Neural cell (in vitro differentiated cells): ENCODE measurements at regions not wholly inside any gene's neighbourhood (a gene's known extent, or its start where the extent isn't known, plus 50 kb on each side); places are given as distances from the start of the nearest gene placed in this dataset.

Experiments used
- CTCF ChIP-seq: fragments of 450-650 bp; IDR thresholded peaks from 2 replicates; pipeline ENCODE4 v1.5.1; 2014; ENCODE audit warnings: antibody characterized with exemption, mild to moderate bottlenecking, moderate library complexity; ENCODE audit not compliant: poor library complexity, severe bottlenecking
- EP300 ChIP-seq: fragments of 450-650 bp; conservative IDR thresholded peaks from 2 replicates; pipeline ENCODE4 v1.6.1; 2014; ENCODE audit warnings: antibody characterized with exemption, mild to moderate bottlenecking, moderate library complexity; ENCODE audit not compliant: poor library complexity, severe bottlenecking
- EZH2 ChIP-seq: fragments of 200-600, 300-800 bp; shearing (Covaris generic), sonication (generic); IDR thresholded peaks from 2 replicates; pipeline ENCODE4 v1.6.1; 2014; ENCODE audit warnings: antibody characterized with exemption, low read length, borderline replicate concordance, mild to moderate bottlenecking; ENCODE audit not compliant: insufficient read depth, poor library complexity, severe bottlenecking
- MXI1 ChIP-seq: fragments of 450-650 bp; conservative IDR thresholded peaks from 2 replicates; pipeline ENCODE4 v1.6.1; 2014; ENCODE audit warnings: antibody characterized with exemption, mild to moderate bottlenecking; ENCODE audit not compliant: poor library complexity, severe bottlenecking
- POLR2AphosphoS5 ChIP-seq: IDR thresholded peaks from 2 replicates; pipeline ENCODE4 v1.6.1; 2012
- RAD21 ChIP-seq: fragments of 450-650 bp; conservative IDR thresholded peaks from 2 replicates; pipeline ENCODE4 v1.6.1; 2014; ENCODE audit warnings: antibody characterized with exemption, mild to moderate bottlenecking, moderate library complexity
- REST ChIP-seq: IDR thresholded peaks from 2 replicates; pipeline ENCODE4 v1.6.1; 2012; ENCODE audit warnings: borderline replicate concordance
- SMC3 ChIP-seq: fragments of 450-650 bp; conservative IDR thresholded peaks from 2 replicates; pipeline ENCODE4 v1.6.1; 2014; ENCODE audit warnings: antibody characterized with exemption, mild to moderate bottlenecking, moderate library complexity; ENCODE audit not compliant: poor library complexity
- TAF1 ChIP-seq: IDR thresholded peaks from 2 replicates; pipeline ENCODE4 v1.6.1; 2012; ENCODE audit warnings: low read depth

- TF ChIP-seq CTCF (no peak), EZH2 (no peak), MXI1 (no peak), TAF1 (no peak), POLR2AphosphoS5 (no peak), EP300 (no peak), REST (no peak), RAD21 (no peak), SMC3 (no peak)
These were observed 138.6 kb upstream of the SPEF2 start for GRCh38 chr5:35478856-35479682.
